ENCODE measurements at regions not wholly inside any gene's neighbourhood (a gene's known extent, or its start where the extent isn't known, plus 50 kb on each side); places are given as distances from the start of the nearest gene placed in this dataset.

- Histone ChIP-seq H3K4me2 (replicated peaks; ENCODE audit: low read depth, low read length, poor library complexity, severe bottlenecking) (no peak overlapping the region), H3K27me3 (replicated peaks in 1 of 4; ENCODE audit: control extremely low read depth in 1 of 4, control insufficient read depth in 3 of 4, insufficient read depth in 4 of 4, low read length in 3 of 4) (no peaks in the 10 kb centered on the region), H3K9ac (ENCODE audit: low read length) (no peak overlapping the region), H3K27ac (ENCODE audit: low read length in 2 of 2) (no peak overlapping the region), H2AFZ (ENCODE audit: insufficient read depth, low read depth, low read length, poor library complexity, severe bottlenecking) (no peak overlapping the region), H3K9me3 (ENCODE audit: control extremely low read depth in 1 of 3, control insufficient read depth in 2 of 3, insufficient read depth in 1 of 3, low read length in 2 of 3) (no peaks in the 10 kb centered on the region), H3K36me3 (replicated peaks in 1 of 2; ENCODE audit: control extremely low read depth in 1 of 2, control insufficient read depth in 1 of 2, extremely low read depth in 1 of 2, insufficient read depth in 2 of 2, low read length in 1 of 2) (no peaks in the 10 kb centered on the region), H3K4me3 (ENCODE audit: control extremely low read depth in 1 of 5, extremely low read depth in 1 of 5, insufficient read depth in 1 of 5, low read depth in 2 of 5, low read length in 4 of 5) (no peak overlapping the region), H3K4me1 (ENCODE audit: control insufficient read depth in 2 of 2, insufficient read depth in 2 of 2, low read length in 2 of 2) (no peaks in the 10 kb centered on the region), H4K20me1 (ENCODE audit: control insufficient read depth, insufficient read depth, low read length, poor library complexity, severe bottlenecking) (no peaks in the 10 kb centered on the region), H3K79me2 (ENCODE audit: control insufficient read depth, insufficient read depth, low read length) (no peaks in the 10 kb centered on the region)
- peaks cover 45% of the 10 kb centered on the region for H3K27me3 Mint-ChIP-seq
- CTCF ChIA-PET: interaction anchor here (1.1 to 1.3 kb wide), 2 partner anchors 15 to 24 kb away, joined by 3 to 4 read pairs; no protein-coding TSS in a partner anchor
- H3K9me3 Mint-ChIP-seq (ENCODE audit: insufficient read depth): no peaks in the 10 kb centered on the region
- TF ChIP-seq EZH2 (IDR thresholded peaks at IDR 0.05; ENCODE audit: borderline replicate concordance, insufficient read depth, low read depth, low read length, poor library complexity, severe bottlenecking) (no peak), CTCF (IDR thresholded peaks at IDR 0.05) (no peak)
- 84% methylated on average over 3 of the region's 3 CpGs for WGBS (ENCODE audit: insufficient coverage)
- intact Hi-C loops (cut with micrococcal nuclease): no loop called here
- no peak overlapping the region for H3K27ac Mint-ChIP-seq
- no peak overlapping the region for H3K4me3 Mint-ChIP-seq
- DNase-seq: no peak
- POLR2A ChIA-PET: no interaction called here
- ATAC-seq (ENCODE audit: low read depth): no peak
- H3K4me1 Mint-ChIP-seq: no peaks in the 10 kb centered on the region
Measured at GRCh38 chr1:229879746-229880145, 187.3 kb upstream of the GALNT2 start.

- ATAC-seq (ENCODE audit: low read depth) (no peak), DNase-seq (no peak)
- ChIA-PET CTCF (interaction anchor here (1.1 to 1.3 kb wide), 3 partner anchors 14 to 25 kb away, joined by 3 to 5 read pairs (median 4); no protein-coding TSS in a partner anchor), POLR2A (no interaction called here)
- WGBS (ENCODE audit: insufficient coverage): 83% methylated on average over 14 of the region's 15 CpGs
- Histone ChIP-seq H3K4me1 (ENCODE audit: control insufficient read depth in 2 of 2, insufficient read depth in 2 of 2, low read length in 2 of 2) (no peaks in the 10 kb centered on the region), H3K79me2 (ENCODE audit: control insufficient read depth, insufficient read depth, low read length) (no peaks in the 10 kb centered on the region), H3K4me2 (replicated peaks; ENCODE audit: low read depth, low read length, poor library complexity, severe bottlenecking) (no peak overlapping the region), H2AFZ (ENCODE audit: insufficient read depth, low read depth, low read length, poor library complexity, severe bottlenecking) (no peak overlapping the region), H4K20me1 (ENCODE audit: control insufficient read depth, insufficient read depth, low read length, poor library complexity, severe bottlenecking) (no peaks in the 10 kb centered on the region), H3K9me3 (ENCODE audit: control extremely low read depth in 1 of 3, control insufficient read depth in 2 of 3, insufficient read depth in 1 of 3, low read length in 2 of 3) (no peaks in the 10 kb centered on the region), H3K27ac (ENCODE audit: low read length in 2 of 2) (no peak overlapping the region), H3K9ac (ENCODE audit: low read length) (no peak overlapping the region), H3K4me3 (ENCODE audit: control extremely low read depth in 1 of 5, extremely low read depth in 1 of 5, insufficient read depth in 1 of 5, low read depth in 2 of 5, low read length in 4 of 5) (no peak overlapping the region), H3K27me3 (replicated peaks in 1 of 4; ENCODE audit: control extremely low read depth in 1 of 4, control insufficient read depth in 3 of 4, insufficient read depth in 4 of 4, low read length in 3 of 4) (no peaks in the 10 kb centered on the region), H3K36me3 (replicated peaks in 1 of 2; ENCODE audit: control extremely low read depth in 1 of 2, control insufficient read depth in 1 of 2, extremely low read depth in 1 of 2, insufficient read depth in 2 of 2, low read length in 1 of 2) (no peaks in the 10 kb centered on the region)
- Mint-ChIP-seq H3K9me3 (ENCODE audit: insufficient read depth) (no peaks in the 10 kb centered on the region), H3K27ac (no peak overlapping the region), H3K4me1 (no peaks in the 10 kb centered on the region), H3K27me3 (peaks cover 45% of the 10 kb centered on the region), H3K4me3 (no peak overlapping the region)
- intact Hi-C loops (cut with micrococcal nuclease): no loop called here
- TF ChIP-seq CTCF (IDR thresholded peaks at IDR 0.05) (no peak), EZH2 (IDR thresholded peaks at IDR 0.05; ENCODE audit: borderline replicate concordance, insufficient read depth, low read depth, low read length, poor library complexity, severe bottlenecking) (no peak)
Measured at GRCh38 chr1:229880271-229881170, 186.5 kb upstream of the GALNT2 start.

Measured in B cell (primary cell).